DND-41 (cell line): ENCODE measurements at regions not wholly inside any gene's neighbourhood (a gene's known extent, or its start where the extent isn't known, plus 50 kb on each side); places are given as distances from the start of the nearest gene placed in this dataset.

Experiments
- ATAC-seq: fragments of 200-7000 bp; cut with Tn5 transposase; 3 replicates; pipeline ENCODE4 v1.9.1; 2021; ENCODE audit warnings: low read depth; ENCODE audit not compliant: insufficient read depth
- DNase-seq: peaks from one replicate; pipeline ENCODE4 v3.0.0-alpha.2; 2020
- H2AFZ ChIP-seq: 2 replicates; pipeline ENCODE4 v1.6.0; 2012; ENCODE audit warnings: low read depth, low read length
- H3K27ac ChIP-seq: 2 replicates; pipeline ENCODE4 v1.5.1; 2012; ENCODE audit warnings: low read length, inconsistent platforms
- H3K27me3 ChIP-seq: fragments of 200-600 bp; sonication (generic); 2 replicates; pipeline ENCODE4 v1.6.0; 2012; ENCODE audit warnings: low read length, mild to moderate bottlenecking, inconsistent platforms; ENCODE audit not compliant: insufficient read depth, poor library complexity
- H3K36me3 ChIP-seq: 2 replicates; pipeline ENCODE4 v1.5.1; 2012; ENCODE audit warnings: low read length, inconsistent platforms; ENCODE audit not compliant: insufficient read depth
- H3K4me1 ChIP-seq: 2 replicates; pipeline ENCODE4 v1.5.1; 2012; ENCODE audit warnings: mild to moderate bottlenecking, low read length; ENCODE audit not compliant: insufficient read depth
- H3K4me2 ChIP-seq: 2 replicates; pipeline ENCODE4 v1.6.0; 2012; ENCODE audit warnings: mild to moderate bottlenecking, moderate library complexity, low read length, inconsistent platforms; ENCODE audit not compliant: insufficient read depth
- H3K4me3 ChIP-seq, 2 experiments: fragments of 200-600 bp in 1 of 2; shearing (Covaris generic) in 1 of 2; 2 replicates each; pipeline ENCODE4 v1.5.1; 2012 to 2016; ENCODE audit warnings: inconsistent platforms in 2 of 2, low read length in 2 of 2, mild to moderate bottlenecking in 2 of 2, low read depth in 1 of 2, moderate library complexity in 1 of 2
- H3K79me2 ChIP-seq: 2 replicates; pipeline ENCODE4 v1.6.0; 2012; ENCODE audit warnings: low read length, inconsistent platforms; ENCODE audit not compliant: insufficient read depth
- H3K9ac ChIP-seq: 2 replicates; pipeline ENCODE4 v1.6.0; 2012; ENCODE audit warnings: low read depth, mild to moderate bottlenecking, inconsistent platforms, low read length, moderate library complexity
- H3K9me3 ChIP-seq: 2 replicates; pipeline ENCODE4 v1.5.1; 2012; ENCODE audit warnings: low read length, moderate library complexity, mild to moderate bottlenecking, inconsistent platforms; ENCODE audit not compliant: insufficient read depth, severe bottlenecking
- H4K20me1 ChIP-seq: 2 replicates; pipeline ENCODE4 v1.6.0; 2012; ENCODE audit warnings: low read length; ENCODE audit not compliant: insufficient read depth
- EZH2 ChIP-seq: IDR thresholded peaks from 3 replicates; pipeline ENCODE4 v1.6.1; 2012; ENCODE audit warnings: borderline replicate concordance, low read depth, mild to moderate bottlenecking, moderate library complexity, low read length, inconsistent platforms; ENCODE audit not compliant: severe bottlenecking
- TF ChIP-seq, protein P1 (sequence below): IDR thresholded peaks from 2 replicates; pipeline ENCODE4 v1.5.1; 2012; ENCODE audit warnings: borderline replicate concordance, low read length, moderate library complexity, mild to moderate bottlenecking; ENCODE audit not compliant: poor library complexity, severe bottlenecking; ENCODE audit errors: extremely low read depth

DNA sequence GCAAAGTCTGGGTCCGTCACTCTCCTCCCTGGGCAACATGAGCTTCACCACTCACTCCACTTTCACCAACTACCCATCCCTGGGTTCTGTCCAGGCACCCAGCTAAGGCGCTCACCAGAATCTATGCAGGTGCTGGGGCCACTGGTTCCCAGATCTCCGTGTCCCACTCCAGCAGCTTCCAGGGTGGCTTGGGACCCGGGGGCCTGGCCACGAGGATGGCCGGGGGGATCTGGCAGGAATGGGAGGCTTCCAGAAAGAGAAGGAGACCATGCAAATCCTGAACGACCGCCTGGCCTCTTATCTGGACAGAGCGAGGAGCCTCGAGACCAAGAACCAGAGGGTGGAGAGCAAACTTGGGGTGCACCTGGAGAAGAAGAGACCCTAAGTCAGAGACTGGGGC lies 1611.0 kb upstream of the ACO1 start:
- no peak overlapping the region for H3K9ac ChIP-seq
- no peak overlapping the region for H3K4me2 ChIP-seq
- no peaks in the 10 kb centered on the region for H3K4me1 ChIP-seq
- no peak overlapping the region for H2AFZ ChIP-seq
- no peak overlapping the region for H3K4me3 ChIP-seq
- DNase-seq (no peak), ATAC-seq (no peak)
- no peak for TF ChIP-seq EZH2
- TF ChIP-seq, protein P1, sequence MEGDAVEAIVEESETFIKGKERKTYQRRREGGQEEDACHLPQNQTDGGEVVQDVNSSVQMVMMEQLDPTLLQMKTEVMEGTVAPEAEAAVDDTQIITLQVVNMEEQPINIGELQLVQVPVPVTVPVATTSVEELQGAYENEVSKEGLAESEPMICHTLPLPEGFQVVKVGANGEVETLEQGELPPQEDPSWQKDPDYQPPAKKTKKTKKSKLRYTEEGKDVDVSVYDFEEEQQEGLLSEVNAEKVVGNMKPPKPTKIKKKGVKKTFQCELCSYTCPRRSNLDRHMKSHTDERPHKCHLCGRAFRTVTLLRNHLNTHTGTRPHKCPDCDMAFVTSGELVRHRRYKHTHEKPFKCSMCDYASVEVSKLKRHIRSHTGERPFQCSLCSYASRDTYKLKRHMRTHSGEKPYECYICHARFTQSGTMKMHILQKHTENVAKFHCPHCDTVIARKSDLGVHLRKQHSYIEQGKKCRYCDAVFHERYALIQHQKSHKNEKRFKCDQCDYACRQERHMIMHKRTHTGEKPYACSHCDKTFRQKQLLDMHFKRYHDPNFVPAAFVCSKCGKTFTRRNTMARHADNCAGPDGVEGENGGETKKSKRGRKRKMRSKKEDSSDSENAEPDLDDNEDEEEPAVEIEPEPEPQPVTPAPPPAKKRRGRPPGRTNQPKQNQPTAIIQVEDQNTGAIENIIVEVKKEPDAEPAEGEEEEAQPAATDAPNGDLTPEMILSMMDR: no peak
- no peaks in the 10 kb centered on the region for H3K79me2 ChIP-seq
- H3K9me3 ChIP-seq: no peaks in the 10 kb centered on the region
- H4K20me1 ChIP-seq: no peaks in the 10 kb centered on the region
- no peak overlapping the region for H3K27ac ChIP-seq
- no peaks in the 10 kb centered on the region for H3K36me3 ChIP-seq
- no peaks in the 10 kb centered on the region for H3K27me3 ChIP-seq

DNA sequence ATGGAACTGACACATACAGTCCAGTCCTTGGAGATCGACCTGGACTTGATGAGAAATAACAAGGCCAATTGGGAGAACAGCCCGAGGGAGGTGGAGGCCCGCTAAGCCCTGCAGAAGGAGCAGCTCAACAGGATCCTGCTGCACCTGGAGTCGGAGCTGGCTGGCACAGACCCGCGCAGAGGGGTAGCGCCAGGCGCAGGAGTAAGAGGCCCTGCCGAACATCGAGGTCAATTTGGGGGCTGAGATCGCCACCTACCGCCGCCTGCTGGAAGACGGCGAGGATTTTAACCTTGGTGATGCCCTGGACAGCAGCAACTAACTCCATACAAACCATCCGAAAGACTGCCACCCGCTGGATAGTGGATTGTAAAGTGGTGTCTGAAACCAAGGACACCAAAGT lies 1610.1 kb upstream of the ACO1 start:
- no peaks in the 10 kb centered on the region for H3K79me2 ChIP-seq
- no peak for DNase-seq
- TF ChIP-seq, protein P1: no peak
- H3K4me3 ChIP-seq: no peak overlapping the region
- no peak overlapping the region for H3K27ac ChIP-seq
- no peak overlapping the region for H2AFZ ChIP-seq
- H3K36me3 ChIP-seq: no peaks in the 10 kb centered on the region
- no peak overlapping the region for H3K9ac ChIP-seq
- H3K4me1 ChIP-seq: no peaks in the 10 kb centered on the region
- no peaks in the 10 kb centered on the region for H3K27me3 ChIP-seq
- no peak for ATAC-seq
- H4K20me1 ChIP-seq: no peaks in the 10 kb centered on the region
- H3K9me3 ChIP-seq: no peaks in the 10 kb centered on the region
- H3K4me2 ChIP-seq: no peak overlapping the region

DNA sequence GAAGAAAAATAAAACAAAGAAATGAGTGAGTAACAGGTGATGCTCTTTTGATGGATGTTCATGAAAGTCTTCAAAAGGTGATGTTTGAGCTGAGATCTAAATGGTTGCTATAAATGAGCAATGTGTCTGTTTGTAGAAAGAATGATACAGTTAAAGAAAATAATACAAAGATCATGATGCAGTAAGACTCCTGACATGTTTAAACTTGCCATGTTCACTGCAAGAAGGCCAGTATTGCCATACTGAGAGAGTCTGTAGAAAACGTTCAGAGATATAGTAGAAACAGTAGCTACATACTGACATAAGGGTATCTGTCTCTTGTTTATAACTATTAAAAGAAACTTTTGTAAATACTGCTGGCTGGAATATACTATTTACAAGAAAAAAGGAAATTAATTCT lies 1609.2 kb upstream of the ACO1 start:
- Histone ChIP-seq H2AFZ (no peak overlapping the region), H4K20me1 (no peaks in the 10 kb centered on the region), H3K9ac (no peak overlapping the region), H3K36me3 (no peaks in the 10 kb centered on the region), H3K27ac (no peak overlapping the region), H3K9me3 (no peaks in the 10 kb centered on the region), H3K27me3 (no peaks in the 10 kb centered on the region), H3K4me1 (no peaks in the 10 kb centered on the region), H3K4me3 (no peak overlapping the region), H3K4me2 (no peak overlapping the region), H3K79me2 (no peaks in the 10 kb centered on the region)
- ATAC-seq (no peak), DNase-seq (no peak)
- TF ChIP-seq EZH2: no peak
- TF ChIP-seq, protein P1: no peak

DNA sequence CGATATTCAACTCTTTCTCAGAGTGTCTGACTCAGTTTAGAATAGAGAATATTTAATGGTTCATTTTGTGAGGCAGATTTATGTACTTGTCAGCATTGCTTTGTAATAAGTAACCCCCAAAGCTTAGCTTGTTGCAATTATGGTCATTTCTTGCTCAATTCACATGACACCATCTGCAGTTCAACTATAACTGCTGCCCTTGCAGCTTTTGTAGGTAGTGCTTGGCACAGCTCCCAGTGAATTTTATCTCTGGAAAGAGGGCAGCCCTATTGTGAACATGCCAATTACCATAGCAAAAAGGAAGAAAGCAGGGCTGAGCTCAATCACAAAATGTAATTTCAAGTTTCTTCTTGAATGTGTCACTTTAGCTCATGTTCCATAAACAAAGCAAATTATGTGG lies 1587.7 kb upstream of the ACO1 start:
- Histone ChIP-seq H3K27ac (no peak overlapping the region), H3K4me1 (no peaks in the 10 kb centered on the region), H3K9me3 (no peaks in the 10 kb centered on the region), H3K27me3 (no peaks in the 10 kb centered on the region), H3K36me3 (no peaks in the 10 kb centered on the region), H2AFZ (no peak overlapping the region), H4K20me1 (no peaks in the 10 kb centered on the region), H3K4me2 (no peak overlapping the region), H3K4me3 (no peak overlapping the region), H3K9ac (no peak overlapping the region), H3K79me2 (no peaks in the 10 kb centered on the region)
- TF ChIP-seq, protein P1: no peak
- no peak for TF ChIP-seq EZH2
- no peak for DNase-seq
- no peak for ATAC-seq
